HCT116 (cell line): ENCODE measurements at regions not wholly inside any gene's neighbourhood (a gene's known extent, or its start where the extent isn't known, plus 50 kb on each side); places are given as distances from the start of the nearest gene placed in this dataset.

Experiments used
- ATAC-seq: fragments of 200-7000 bp; cut with Tn5 transposase; 2 replicates; pipeline ENCODE4 v1.9.1; 2020; ENCODE audit warnings: mild to moderate bottlenecking, moderate library complexity
- BruUV-seq: library from RNA; stranded (reverse); fragments of 400-500 nt; replicated peaks from 2 replicates; lab custom pipeline; 2021; lab: Mats Ljungman, UMichigan
- CTCF ChIA-PET: fragments of 300-600 bp; sonication (Branson Sonifier 250); formaldehyde crosslinking; loops from one replicate; lab custom pipeline; 2021; ENCODE audit warnings: antibody characterized with exemption; lab: Charles Lee
- POLR2A ChIA-PET: fragments of 300-600, 350-600 bp; sonication (Branson Sonifier 250); formaldehyde crosslinking; loops from one replicate; lab custom pipeline; 2021; ENCODE audit warnings: antibody characterized with exemption; lab: Charles Lee
- RAD21 ChIA-PET, 2 experiments: fragments of 300-600 bp; sonication (Branson Sonifier 250); formaldehyde crosslinking; loops; one replicate each; lab custom pipeline; 2023; ENCODE audit warnings: low total read pairs in 2 of 2; ENCODE audit not compliant: uncharacterized antibody in 2 of 2, unreplicated experiment in 2 of 2, low non-redundant PET in 1 of 2; lab: Charles Lee
- DNase-seq: peaks from one replicate; pipeline ENCODE4 v3.0.0-alpha.2; 2010; ENCODE audit warnings: low read depth, low spot score
- H2AFZ ChIP-seq: fragments of 200-600 bp; shearing (Covaris generic), sonication (generic); 2 replicates; pipeline ENCODE4 v1.6.1; 2017; ENCODE audit warnings: low read depth, mixed run types, mixed read lengths, antibody characterized with exemption, low read length; ENCODE audit not compliant: poor library complexity, severe bottlenecking
- H3K27ac ChIP-seq: 2 replicates; pipeline ENCODE4 v1.5.1; 2012; ENCODE audit warnings: low read depth, low read length
- H3K27me3 ChIP-seq: fragments of 200-600 bp; sonication (generic); 2 replicates; pipeline ENCODE4 v1.6.1; 2016; ENCODE audit warnings: mixed run types, low read length, mixed read lengths; ENCODE audit not compliant: insufficient read depth
- H3K36me3 ChIP-seq, 2 experiments: fragments of 200-500 bp in 1 of 2; fragments of 200-600 bp in 1 of 2; sonication (Bioruptor generic) in 1 of 2; sonication (generic) in 1 of 2; 2 replicates each; pipeline versions ENCODE4 v1.5.1 to v1.6.1; 2014 to 2016; ENCODE audit warnings: low read length in 2 of 2, inconsistent platforms in 1 of 2, mixed read lengths in 1 of 2, mixed run types in 1 of 2; ENCODE audit not compliant: insufficient read depth in 2 of 2, control insufficient read depth in 1 of 2
- H3K4me1 ChIP-seq, 2 experiments: fragments of 200-600 bp in 1 of 2; sonication (generic) in 1 of 2; 2 replicates each; pipeline versions ENCODE4 v1.5.1 to v1.6.1; 2012 to 2017; ENCODE audit warnings: low read length in 2 of 2, inconsistent platforms in 1 of 2, mild to moderate bottlenecking in 1 of 2, mixed read lengths in 1 of 2, mixed run types in 1 of 2, moderate library complexity in 1 of 2; ENCODE audit not compliant: insufficient read depth in 2 of 2, control insufficient read depth in 1 of 2
- H3K4me2 ChIP-seq: fragments of 200-600 bp; sonication (generic); 2 replicates; pipeline ENCODE4 v1.6.1; 2017; ENCODE audit warnings: mixed run types, low read length, mixed read lengths
- H3K4me3 ChIP-seq, 2 experiments: fragments of 200-600 bp in 1 of 2; sonication (generic) in 1 of 2; replicated peaks in 1 of 2; 2 replicates each; pipeline ENCODE4 v1.5.1; 2011 to 2016; ENCODE audit warnings: low read length in 2 of 2, control low read depth in 1 of 2, low read depth in 1 of 2, mild to moderate bottlenecking in 1 of 2, mixed read lengths in 1 of 2, mixed run types in 1 of 2
- H3K79me2 ChIP-seq: fragments of 200-600 bp; sonication (generic); 2 replicates; pipeline ENCODE4 v1.6.1; 2017; ENCODE audit warnings: mild to moderate bottlenecking, mixed run types, low read length, moderate library complexity, mixed read lengths; ENCODE audit not compliant: insufficient read depth
- H3K9ac ChIP-seq: fragments of 200-600 bp; sonication (generic); 2 replicates; pipeline ENCODE4 v1.6.1; 2016; ENCODE audit warnings: low read length, mixed read lengths
- H3K9me2 ChIP-seq: fragments of 200-600 bp; sonication (generic), shearing (Covaris generic); 2 replicates; pipeline ENCODE4 v1.6.1; 2017; ENCODE audit warnings: mixed run types, mild to moderate bottlenecking, moderate library complexity; ENCODE audit not compliant: insufficient read depth
- H3K9me3 ChIP-seq, 2 experiments: fragments of 200-500 bp in 1 of 2; fragments of 200-600 bp in 1 of 2; sonication (Bioruptor generic) in 1 of 2; sonication (generic) in 1 of 2; 2 replicates each; pipeline ENCODE4 v1.6.1; 2014 to 2017; ENCODE audit warnings: low read length in 2 of 2, mixed read lengths in 2 of 2, inconsistent platforms in 1 of 2, low read depth in 1 of 2, mild to moderate bottlenecking in 1 of 2, mixed run types in 1 of 2, moderate library complexity in 1 of 2; ENCODE audit not compliant: control insufficient read depth in 1 of 2, insufficient read depth in 1 of 2
- H4K20me1 ChIP-seq: fragments of 200-600 bp; sonication (generic), shearing (Covaris generic); 2 replicates; pipeline ENCODE4 v1.6.1; 2017; ENCODE audit warnings: mixed run types, mild to moderate bottlenecking, moderate library complexity; ENCODE audit not compliant: insufficient read depth
- EZH2 ChIP-seq: fragments of 200-600 bp; sonication (generic); IDR thresholded peaks from 2 replicates; pipeline ENCODE4 v1.6.1; 2017; ENCODE audit warnings: antibody characterized with exemption, mixed run types
- SIN3A ChIP-seq: IDR thresholded peaks from 2 replicates; pipeline ENCODE4 v1.6.1; 2012; ENCODE audit warnings: low read depth
- YY1 ChIP-seq: IDR thresholded peaks from 2 replicates; pipeline ENCODE4 v1.6.1; 2011; ENCODE audit warnings: low read length, low read depth, moderate library complexity, mild to moderate bottlenecking; ENCODE audit not compliant: insufficient replicate concordance; ENCODE audit errors: extremely low read depth
- ZNF274 ChIP-seq: fragments of 200-500 bp; sonication (Bioruptor generic); IDR thresholded peaks from 2 replicates; pipeline ENCODE4 v1.6.1; 2014; ENCODE audit warnings: mild to moderate bottlenecking, low read depth, low read length, inconsistent platforms
- intact Hi-C: fragments of 100-400 bp; cut with micrococcal nuclease; formaldehyde crosslinking; loops from 2 replicates; pipeline ENCODE4 v1.10.0; 2022
- TF ChIP-seq, protein P1 (sequence below), 3 experiments: fragments of 200-600 bp in 1 of 3; sonication (generic) in 1 of 3; IDR thresholded peaks in 2 of 3; conservative IDR thresholded peaks in 1 of 3; 2 replicates each; pipeline ENCODE4 v1.5.1; 2012 to 2017; ENCODE audit warnings: low read depth in 2 of 3, low read length in 2 of 3, antibody characterized with exemption in 1 of 3, borderline replicate concordance in 1 of 3, control low read depth in 1 of 3, mild to moderate bottlenecking in 1 of 3, mixed read lengths in 1 of 3, mixed run types in 1 of 3, moderate library complexity in 1 of 3; ENCODE audit not compliant: insufficient read depth in 1 of 3
- TF ChIP-seq, protein P2 (sequence below): IDR thresholded peaks from 2 replicates; pipeline ENCODE4 v1.6.1; 2011; ENCODE audit warnings: mild to moderate bottlenecking, low read length, moderate library complexity; ENCODE audit not compliant: insufficient replicate concordance; ENCODE audit errors: extremely low read depth

DNA sequence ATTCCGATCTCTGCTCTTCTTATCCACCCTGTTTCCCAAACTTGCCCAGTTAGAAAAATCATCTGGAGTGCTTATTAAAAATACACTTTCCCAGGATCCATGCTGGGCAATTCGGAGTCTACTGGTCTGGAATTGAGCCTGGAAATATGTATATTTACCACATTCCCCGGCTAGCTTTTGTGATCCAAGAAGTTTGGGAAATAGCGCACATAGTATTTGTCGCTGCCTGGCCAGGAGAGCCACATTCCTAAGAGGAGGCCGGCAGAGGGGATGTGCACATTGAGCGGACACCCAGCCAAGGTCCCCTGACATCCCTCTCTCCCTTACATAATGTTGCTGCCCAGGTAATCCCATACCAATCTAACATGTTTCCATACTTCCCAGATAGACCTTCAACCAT is 62.1 kb upstream of the TMEM97 start:
- Histone ChIP-seq H2AFZ (no peak overlapping the region), H3K9me2 (no peaks in the 10 kb centered on the region), H3K36me3 (no peaks in the 10 kb centered on the region), H3K4me3 (no peak overlapping the region), H3K27me3 (no peaks in the 10 kb centered on the region), H3K79me2 (no peaks in the 10 kb centered on the region), H3K9me3 (no peaks in the 10 kb centered on the region; a peak in 1 of 4 replicates), H3K4me2 (no peak overlapping the region), H4K20me1 (no peaks in the 10 kb centered on the region), H3K4me1 (peaks cover 6 to 11% of the 10 kb centered on the region in 2 experiments), H3K27ac (no peak overlapping the region), H3K9ac (no peak overlapping the region)
- ChIA-PET CTCF (no interaction called here), POLR2A (no interaction called here), RAD21 (no interaction called here)
- no peak for ATAC-seq
- BruUV-seq: no TSS peak
- TF ChIP-seq, protein P1, sequence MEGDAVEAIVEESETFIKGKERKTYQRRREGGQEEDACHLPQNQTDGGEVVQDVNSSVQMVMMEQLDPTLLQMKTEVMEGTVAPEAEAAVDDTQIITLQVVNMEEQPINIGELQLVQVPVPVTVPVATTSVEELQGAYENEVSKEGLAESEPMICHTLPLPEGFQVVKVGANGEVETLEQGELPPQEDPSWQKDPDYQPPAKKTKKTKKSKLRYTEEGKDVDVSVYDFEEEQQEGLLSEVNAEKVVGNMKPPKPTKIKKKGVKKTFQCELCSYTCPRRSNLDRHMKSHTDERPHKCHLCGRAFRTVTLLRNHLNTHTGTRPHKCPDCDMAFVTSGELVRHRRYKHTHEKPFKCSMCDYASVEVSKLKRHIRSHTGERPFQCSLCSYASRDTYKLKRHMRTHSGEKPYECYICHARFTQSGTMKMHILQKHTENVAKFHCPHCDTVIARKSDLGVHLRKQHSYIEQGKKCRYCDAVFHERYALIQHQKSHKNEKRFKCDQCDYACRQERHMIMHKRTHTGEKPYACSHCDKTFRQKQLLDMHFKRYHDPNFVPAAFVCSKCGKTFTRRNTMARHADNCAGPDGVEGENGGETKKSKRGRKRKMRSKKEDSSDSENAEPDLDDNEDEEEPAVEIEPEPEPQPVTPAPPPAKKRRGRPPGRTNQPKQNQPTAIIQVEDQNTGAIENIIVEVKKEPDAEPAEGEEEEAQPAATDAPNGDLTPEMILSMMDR (IDR thresholded peaks at IDR 0.05 in 2 of 3, conservative IDR thresholded peaks at IDR 0.05 in 1 of 3; ENCODE audit: borderline replicate concordance in 1 of 3, insufficient read depth in 1 of 3, low read depth in 2 of 3, low read length in 2 of 3): no peak
- TF ChIP-seq, protein P2, sequence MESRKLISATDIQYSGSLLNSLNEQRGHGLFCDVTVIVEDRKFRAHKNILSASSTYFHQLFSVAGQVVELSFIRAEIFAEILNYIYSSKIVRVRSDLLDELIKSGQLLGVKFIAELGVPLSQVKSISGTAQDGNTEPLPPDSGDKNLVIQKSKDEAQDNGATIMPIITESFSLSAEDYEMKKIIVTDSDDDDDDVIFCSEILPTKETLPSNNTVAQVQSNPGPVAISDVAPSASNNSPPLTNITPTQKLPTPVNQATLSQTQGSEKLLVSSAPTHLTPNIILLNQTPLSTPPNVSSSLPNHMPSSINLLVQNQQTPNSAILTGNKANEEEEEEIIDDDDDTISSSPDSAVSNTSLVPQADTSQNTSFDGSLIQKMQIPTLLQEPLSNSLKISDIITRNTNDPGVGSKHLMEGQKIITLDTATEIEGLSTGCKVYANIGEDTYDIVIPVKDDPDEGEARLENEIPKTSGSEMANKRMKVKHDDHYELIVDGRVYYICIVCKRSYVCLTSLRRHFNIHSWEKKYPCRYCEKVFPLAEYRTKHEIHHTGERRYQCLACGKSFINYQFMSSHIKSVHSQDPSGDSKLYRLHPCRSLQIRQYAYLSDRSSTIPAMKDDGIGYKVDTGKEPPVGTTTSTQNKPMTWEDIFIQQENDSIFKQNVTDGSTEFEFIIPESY: no peak
- no peak for TF ChIP-seq EZH2
- TF ChIP-seq ZNF274: no peak
- no peak for TF ChIP-seq YY1
- TF ChIP-seq SIN3A: no peak
- intact Hi-C loops: no loop called here
- DNase-seq: no peak
